ENCODE measurements at regions not wholly inside any gene's neighbourhood (a gene's known extent, or its start where the extent isn't known, plus 50 kb on each side); places are given as distances from the start of the nearest gene placed in this dataset.
"Not testable (repeated sequence)": the region's sequence is repeated elsewhere in the genome, so short reads cannot be mapped to it uniquely, and the experiment has no call there.

DNA sequence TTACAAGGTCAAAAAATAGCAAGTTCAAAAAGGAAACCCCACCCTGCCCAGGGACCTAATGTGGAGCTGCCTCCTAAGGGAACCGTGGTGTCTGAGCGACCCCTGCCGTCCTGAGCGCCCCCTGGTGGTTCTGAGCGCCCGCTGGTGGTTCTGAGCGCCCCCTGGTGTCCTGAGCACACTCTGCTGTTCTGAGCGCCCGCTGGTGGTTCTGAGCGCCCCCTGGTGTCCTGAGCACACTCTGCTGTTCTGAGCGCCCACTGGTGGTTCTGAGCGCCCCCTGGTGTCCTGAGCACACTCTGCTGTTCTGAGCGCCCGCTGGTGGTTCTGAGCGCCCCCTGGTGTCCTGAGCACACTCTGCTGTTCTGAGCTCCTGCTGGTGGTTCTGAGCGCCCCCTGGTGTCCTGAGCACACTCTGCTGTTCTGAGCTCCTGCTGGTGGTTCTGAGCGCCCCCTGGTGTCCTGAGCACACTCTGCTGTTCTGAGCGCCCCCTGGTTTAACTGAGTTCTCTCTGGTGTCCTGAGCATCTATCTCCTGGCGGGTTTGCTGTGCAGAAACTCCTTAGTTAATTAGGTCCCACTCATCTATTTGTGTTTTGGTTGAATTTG lies 1137.5 kb downstream of the TMEM121 start:
- DNase-seq (ENCODE audit: low read depth in 1 of 2, low spot score in 1 of 2), result peak; percentile 51 to 59

DNA sequence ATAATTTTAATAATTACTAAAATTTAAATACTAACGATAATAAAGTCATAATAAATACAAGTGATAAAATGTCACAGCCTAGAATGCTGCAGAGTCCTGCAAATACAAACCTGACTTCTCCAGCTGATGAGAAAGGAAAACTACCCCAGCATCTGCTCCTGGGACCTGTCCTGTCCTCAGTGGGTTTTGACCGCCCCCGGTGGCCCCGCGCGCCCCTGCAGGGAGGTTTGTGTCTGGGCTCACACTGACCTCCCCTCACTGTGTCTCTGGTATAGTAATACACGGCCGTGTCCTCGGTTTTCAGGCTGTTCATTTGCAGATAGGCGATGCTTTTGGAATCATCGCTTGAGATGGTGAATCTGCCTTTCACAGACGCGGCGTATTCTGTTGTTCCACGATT lies 1139.4 kb downstream of the TMEM121 start:
- peak in 1 of 2 donors; percentile 7 for DNase-seq (ENCODE audit: low read depth in 1 of 2, low spot score in 1 of 2)

DNA sequence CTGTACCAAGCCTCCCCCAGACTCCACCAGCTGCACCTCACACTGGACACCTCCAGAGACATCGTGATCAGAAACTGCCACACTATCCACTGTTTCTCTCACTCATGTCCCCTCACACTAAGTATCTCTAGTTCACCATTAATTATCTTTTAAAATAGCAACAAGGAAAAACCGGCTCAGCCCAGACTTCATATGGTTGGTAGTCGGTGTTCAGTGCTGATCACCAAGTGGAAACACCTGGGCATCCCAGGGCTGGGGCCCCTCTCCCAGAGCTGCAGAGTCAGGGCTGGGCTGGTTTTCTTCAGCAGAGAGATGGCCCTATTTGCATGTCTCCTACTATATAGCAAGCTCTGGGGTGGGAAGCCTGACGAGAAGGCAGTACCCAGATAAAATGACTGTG lies 1140.0 kb downstream of the TMEM121 start:
- DNase-seq (ENCODE audit: low read depth in 1 of 2, low spot score in 1 of 2), result no peak

DNA sequence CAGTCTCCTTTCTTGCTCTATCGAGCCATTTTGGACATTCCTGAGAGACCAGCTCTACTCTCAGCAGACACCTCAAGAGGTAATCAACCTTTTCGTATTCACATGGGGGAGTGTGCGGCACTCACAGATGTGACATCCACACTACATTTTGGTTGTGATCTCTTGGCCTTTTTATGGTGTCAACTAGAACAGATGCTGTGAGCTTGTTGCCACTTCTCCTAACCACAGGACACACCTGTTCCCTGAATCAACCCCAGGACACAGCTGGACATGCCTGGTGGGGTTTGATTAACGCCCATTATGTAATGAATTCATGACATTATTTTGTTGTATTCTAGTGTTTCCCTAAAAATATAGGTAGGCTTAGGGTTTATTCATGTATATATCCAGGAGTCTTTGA lies 1143.6 kb downstream of the TMEM121 start:
- DNase-seq (ENCODE audit: low read depth in 1 of 2, low spot score in 1 of 2), result no peak

DNA sequence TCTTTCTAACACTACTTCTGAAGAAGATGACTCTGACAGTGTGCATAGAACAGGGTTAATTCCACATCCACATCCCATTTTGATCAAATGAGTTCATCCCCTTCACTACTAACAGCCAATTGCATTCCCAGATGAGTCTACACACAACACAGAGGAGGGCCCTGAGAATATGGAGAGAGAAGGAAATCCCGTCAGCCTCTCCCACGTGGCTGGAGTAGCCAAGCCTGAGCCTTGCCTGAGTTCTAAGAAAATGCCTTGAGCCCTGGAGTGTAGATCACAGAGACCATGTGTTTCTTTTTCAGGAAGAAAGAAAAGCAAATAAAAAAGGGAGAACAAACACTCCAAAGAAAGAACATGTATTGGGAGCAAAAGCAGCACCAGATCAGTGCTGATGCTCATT lies 1147.7 kb downstream of the TMEM121 start:
- not testable (repeated sequence) for DNase-seq (ENCODE audit: low read depth in 1 of 2, low spot score in 1 of 2)

DNA sequence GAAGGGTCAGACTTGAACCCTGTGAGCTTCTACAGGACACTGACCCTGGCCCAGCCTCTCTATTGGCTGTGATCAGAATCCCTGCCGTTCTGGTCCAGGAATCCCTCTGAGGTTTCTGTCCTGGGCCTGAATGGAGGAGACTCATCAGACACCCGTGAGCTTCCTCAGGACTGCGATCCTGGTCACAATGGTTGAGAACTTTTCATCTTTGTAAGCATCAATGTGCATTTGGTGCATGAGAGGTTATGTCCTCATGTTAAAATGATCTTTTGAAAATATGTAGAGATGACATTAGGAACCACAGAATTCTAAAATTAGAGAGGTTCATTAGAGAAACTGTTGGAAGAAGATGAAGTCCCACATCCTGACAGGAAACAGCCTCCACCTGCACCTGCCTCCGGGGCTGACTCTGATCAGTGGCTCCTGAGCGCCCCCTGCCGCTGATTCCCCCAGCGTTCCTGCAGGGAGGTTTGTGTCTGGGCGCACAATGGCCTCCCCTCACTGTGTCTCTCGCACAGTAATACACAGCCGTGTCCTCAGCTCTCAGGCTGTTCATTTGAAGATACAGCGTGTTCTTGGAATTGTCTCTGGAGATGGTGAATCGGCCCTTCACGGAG lies 1148.2 kb downstream of the TMEM121 start:
- peak in 1 of 2 donors; percentile 24 for DNase-seq (ENCODE audit: low read depth in 1 of 2, low spot score in 1 of 2)

DNA sequence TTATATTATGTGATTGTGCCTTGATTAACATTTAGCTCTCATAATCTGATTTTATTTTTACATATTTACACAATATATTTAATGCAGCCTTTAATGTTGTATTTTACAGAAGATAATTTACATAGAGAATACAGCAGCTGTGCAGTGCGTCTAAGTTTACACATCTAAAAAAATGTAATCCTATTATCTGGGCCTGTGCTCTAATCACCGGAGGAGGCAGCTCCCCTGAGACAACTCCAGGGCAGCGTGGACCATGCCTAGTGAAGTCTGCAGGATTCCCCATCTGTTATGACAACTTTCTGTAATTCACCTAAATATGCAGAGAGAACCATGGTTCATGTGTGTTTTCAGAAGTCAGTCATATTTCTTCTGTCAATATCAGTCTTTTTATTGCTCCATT lies 1149.3 kb downstream of the TMEM121 start:
- not testable (repeated sequence) for DNase-seq (ENCODE audit: low read depth in 1 of 2, low spot score in 1 of 2)

DNA sequence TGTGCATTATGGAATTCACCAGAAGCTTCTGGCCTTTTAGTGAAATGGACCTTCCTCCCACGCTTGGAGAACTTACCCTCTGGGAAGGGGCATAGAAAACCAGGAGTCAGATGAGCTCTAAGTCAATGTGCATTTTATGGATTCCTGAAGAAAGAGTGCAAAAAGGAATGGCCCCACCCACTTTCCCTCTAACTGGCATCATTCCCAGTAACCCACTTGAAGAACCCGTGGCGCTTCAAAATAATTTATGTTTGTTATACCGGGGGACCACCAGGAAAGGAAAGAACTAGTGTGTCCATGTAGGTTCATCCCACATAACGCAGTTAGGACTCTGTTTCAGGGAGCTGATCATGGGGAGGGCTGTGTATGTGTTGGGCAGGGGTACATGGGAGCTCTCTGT lies 1153.4 kb downstream of the TMEM121 start:
- no peak for DNase-seq (ENCODE audit: low read depth in 1 of 2, low spot score in 1 of 2)

DNA sequence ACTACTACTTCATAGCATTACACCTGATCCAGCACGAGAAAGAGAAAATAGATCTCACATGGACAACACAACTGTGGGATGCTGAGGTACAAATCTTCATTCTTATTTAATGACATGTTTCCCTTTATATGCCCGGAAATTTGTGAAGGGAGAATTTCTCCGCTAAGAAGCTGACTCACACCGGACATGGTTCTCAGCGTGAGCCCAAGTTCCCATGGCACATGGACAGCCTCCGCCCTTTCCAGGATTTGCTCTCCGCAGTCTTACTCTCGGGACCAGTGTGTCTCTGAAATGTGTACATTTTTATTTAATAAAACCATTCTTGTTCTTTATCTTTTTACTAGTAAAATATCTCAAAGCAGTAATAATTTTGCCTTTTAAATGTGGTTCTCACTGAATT lies 1154.8 kb downstream of the TMEM121 start:
- DNase-seq (ENCODE audit: low read depth in 1 of 2, low spot score in 1 of 2), result no peak

DNA sequence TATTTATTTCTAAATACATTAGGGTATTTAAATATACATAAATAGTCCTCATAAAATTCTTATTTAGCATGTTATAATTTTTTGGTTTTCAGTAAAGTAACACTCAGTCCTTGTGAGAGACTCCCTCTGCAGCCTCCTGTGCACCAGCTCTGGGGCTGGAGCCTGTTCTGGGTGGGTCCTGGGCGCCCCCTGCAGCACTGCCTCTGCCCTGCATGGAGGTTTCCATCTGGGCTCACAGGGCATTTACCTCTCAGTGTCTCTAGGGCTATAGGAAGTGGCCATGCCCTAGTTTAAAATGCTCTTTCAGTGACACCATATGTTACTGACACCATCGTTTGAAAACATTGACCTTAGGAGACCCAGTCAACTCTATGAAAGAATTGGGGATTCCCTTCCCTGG lies 1155.2 kb downstream of the TMEM121 start:
- DNase-seq (ENCODE audit: low read depth in 1 of 2, low spot score in 1 of 2), result no peak

DNA sequence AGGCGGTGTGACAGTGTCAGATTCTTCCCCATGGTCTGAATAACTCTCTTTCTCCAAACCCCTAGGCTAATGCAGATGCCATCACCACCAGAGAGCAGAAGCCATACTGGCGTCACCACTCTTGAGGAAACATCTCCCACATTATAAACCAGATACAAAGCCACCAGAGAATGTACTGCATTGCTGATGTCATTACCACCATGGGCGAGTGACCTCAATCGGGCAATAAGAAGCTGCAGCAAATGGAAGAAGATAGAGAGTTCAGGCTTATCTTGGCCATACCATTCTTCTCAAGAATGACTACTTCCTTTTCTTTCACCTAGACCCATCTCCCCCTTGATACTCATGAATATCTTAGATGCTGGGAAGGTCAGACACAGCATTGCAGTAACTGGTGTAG lies 1157.2 kb downstream of the TMEM121 start:
- DNase-seq (ENCODE audit: low read depth in 1 of 2, low spot score in 1 of 2), result no peak

DNA sequence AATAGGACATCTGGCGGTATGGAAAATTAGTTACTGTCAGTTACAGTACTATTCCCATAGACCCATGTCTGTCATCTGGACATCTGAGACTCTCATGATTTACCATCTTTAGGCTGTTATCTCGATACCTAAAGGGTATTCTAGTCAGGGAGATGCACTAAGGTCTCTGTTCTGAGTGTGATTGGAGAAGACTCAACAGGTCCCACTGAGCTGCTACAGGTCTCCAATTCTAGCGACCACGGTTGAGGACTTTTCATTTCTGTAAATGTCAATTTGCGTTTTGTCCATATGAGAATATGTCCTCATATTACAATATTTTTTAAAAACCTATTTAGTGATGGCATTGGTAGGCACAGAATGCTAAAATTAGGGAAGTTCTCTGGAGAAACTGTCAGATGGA lies 1160.2 kb downstream of the TMEM121 start:
- no peak for DNase-seq (ENCODE audit: low read depth in 1 of 2, low spot score in 1 of 2)

DNA sequence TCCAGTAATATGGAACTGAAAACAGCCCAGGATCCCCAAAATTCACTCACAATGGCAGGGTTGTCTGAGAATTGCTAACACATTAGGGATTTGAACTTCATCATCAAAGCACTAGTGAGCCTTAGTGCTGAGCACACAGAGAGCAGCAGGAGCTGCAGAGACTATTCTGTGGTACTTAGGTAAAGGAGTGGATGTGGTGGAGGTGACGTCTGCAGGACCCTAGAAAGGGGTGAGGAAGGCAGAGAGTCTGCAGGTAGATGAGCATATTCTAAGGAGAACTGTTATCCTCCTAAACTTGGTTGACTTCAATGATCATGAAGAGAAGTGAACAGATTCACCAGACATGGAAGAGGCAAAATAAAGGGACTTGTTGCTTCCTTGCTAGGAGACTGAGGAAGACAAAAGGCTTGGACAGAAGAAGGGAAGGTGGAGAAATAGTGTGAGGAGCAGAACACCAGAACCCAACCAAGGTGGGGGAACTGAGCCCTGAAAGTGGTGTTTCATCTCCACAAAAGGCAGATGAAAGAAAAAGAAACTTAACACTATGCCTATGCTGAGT lies 1164.0 kb downstream of the TMEM121 start:
- DNase-seq (ENCODE audit: low read depth in 1 of 2, low spot score in 1 of 2), result no peak

DNA sequence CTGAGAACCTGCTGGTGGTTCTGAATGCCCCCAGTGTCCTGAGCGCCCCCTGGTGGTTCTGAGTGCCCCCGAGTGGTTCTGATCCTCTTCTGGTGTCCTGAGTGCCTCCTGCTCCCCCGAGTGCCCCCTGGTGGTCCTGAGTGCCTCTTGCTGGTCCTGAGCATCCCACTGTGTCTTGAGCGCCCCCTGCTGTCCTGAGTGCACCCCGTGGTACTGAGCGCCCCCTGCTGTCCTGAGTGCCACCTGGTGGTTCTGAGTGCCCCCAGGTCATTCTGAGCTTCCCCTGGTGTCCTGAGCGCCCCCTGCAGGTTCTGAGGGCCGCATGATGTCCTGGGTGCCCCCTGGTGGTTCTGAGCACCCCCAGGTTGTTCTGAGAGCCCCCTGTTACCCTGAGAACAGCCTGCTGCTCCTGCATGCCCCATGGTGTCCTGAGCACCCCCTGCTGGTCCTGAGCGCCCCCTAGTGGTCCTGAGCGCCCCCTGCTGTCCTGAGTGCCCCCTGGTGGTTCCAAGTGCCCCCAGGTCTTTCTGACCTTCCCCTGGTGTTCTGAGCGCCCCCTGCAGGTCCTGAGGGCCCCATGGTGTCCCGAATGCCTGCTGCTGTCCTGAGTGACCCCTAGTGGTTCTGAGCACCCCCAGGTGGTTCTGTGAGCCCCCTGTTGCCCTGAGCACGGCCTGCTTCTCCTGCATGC lies 1165.4 kb downstream of the TMEM121 start:
- peak; percentile 52 to 53 for DNase-seq (ENCODE audit: low read depth in 1 of 2, low spot score in 1 of 2)

DNA sequence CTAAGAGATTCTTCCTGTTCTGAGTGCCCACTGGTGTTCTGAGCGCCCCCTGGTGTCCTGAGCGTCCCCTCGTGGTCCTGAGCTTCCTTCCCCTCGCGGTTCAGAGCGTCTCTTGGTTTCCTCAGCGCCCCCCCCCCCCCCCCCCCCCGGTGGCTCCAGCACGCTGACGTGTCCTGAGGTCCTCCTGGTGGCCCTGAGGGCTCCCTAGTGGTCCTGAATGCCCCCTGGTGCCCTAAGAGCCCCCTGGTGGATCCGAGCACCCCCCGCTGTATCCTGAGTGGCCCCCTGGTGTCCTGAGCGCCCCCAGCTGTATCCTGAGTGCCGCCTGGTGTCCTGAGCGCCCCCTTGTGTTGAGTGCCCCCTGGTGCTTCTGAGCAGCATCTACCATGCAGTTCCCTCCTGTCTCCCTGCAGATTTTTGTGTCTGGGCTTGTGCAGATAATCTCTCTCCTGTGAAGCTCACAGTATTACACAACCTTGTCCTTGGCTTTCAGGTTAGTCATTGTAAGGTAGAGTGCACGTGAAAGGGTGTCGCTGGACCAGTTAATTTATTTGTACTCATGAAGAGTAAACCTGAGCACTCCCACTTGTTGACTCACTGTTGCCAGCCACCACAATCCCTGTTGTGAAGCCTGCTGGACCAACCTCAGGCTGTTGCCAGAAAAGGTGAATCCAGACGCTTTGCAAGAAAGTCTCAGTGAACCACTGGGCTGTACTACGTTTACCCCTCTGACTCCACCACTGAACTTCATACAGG lies 1168.4 kb downstream of the TMEM121 start:
- DNase-seq (ENCODE audit: low read depth in 1 of 2, low spot score in 1 of 2), result peak; percentile 42 to 61

DNA sequence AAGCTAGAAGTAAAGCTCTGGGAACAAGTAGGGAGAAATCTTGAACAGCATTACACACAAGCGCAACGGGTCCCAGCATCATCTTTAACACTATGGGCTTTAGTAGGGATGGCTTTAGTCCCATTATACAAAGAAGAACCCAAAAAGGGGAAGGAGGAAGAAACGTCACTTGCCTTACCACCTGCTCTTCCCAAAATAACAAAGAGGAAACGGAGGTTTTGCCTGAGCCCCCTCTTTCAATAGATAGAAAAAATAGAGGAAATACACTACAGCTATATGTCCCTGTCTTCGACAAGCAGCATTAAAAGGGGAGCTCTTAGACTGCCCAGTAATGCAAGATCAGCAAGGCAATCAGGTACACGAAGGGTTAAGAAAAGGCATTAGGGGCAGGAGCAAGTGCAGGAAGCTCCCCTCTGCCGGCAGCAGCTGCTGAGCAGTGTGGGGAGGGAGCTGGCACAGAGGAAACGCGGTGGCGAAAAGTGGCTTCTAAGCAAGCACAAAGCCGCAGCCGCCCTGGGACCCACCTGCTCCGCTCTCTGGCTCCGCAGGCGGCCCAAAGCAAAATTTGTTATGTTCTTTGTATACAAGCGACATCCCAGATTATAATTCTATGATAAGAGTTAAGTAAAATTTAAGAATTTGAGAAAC lies 1172.4 kb downstream of the TMEM121 start:
- DNase-seq (ENCODE audit: low read depth in 1 of 2, low spot score in 1 of 2), result not testable (repeated sequence)

DNA sequence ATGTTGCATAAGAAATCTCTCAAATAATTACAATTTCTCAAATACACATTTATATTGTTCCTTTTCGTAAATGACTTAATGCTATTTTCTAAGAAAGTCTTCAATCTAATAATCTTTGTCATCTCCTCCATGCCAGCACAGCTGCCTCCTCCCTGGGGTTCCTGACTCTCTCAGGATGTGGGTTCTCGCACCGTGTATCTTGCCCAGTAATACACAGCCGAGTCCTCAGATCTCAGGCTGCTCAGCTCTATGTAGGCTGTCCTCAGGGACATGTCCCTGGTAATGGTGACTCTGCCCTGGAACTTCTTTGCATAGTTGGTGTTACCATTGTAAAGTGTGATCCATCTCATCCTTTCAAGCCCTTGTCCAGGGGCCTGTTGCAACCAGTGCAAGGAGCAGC lies 1177.3 kb downstream of the TMEM121 start:
- DNase-seq (ENCODE audit: low read depth in 1 of 2, low spot score in 1 of 2), result not testable (repeated sequence)

DNA sequence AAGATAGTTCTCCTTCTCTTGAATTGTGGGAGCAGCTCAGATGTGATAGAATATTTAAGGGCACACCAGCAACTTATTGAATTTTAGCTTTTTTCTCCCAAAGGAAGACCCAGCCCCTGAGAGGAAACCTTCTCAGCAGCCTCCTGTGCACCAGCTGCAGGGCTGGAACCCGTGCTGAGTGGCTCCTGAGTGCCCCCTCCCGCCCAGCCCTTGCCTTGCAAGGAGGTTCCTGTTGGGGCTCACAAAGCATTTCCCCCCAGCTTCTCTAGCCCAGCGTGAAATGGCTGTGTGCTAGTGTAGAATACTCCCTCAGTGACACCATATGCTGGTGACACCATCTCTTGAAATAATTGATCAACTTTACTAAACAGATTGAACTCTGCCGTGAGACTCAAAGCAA lies 1180.1 kb downstream of the TMEM121 start:
- DNase-seq (ENCODE audit: low read depth in 1 of 2, low spot score in 1 of 2), result not testable (repeated sequence)

DNA sequence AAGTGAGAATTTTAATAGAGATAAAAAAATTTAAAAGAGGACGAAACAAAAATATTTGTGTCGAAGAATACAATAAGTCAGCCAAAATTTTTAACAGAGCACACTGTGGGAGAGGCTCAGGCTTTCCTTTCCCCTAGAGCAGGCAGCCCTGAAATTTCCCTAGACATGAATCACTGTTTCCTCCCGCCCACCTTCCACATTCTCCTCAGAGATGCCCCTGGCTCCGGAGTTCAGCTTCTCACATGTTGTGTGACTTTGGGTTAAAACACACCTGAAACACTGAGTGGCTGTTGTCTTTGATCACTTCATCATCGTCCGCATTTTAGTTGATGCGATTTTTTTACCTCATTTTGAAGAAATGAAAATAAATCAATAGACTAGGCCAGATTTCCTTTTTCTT lies 1183.8 kb downstream of the TMEM121 start:
- not testable (repeated sequence) for DNase-seq (ENCODE audit: low read depth in 1 of 2, low spot score in 1 of 2)

DNA sequence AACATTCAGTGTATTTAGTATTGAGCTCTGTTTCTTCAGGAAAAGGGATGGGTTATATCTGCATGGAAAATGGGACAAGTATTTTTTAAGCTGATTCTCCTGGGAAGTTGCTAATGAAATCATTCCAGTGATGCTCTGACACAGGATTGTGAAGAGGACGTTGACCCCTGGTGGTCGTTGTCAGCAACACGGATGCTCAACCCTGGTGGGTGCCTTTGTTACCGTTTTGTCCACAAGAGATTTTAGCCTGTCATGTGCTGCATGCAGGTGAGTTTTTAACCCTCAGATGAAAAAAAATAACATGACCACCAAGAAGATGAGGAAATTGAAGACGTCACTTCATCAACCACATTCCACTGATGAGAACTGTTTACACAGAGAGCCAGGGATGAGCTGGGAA lies 1186.1 kb downstream of the TMEM121 start:
- not testable (repeated sequence) for DNase-seq (ENCODE audit: low read depth in 1 of 2, low spot score in 1 of 2)
